ENCODE measurements at regions not wholly inside any gene's neighbourhood (a gene's known extent, or its start where the extent isn't known, plus 50 kb on each side); places are given as distances from the start of the nearest gene placed in this dataset.

GRCh38 chr2:221085341-221085900, 486.7 kb downstream of the EPHA4 start:
- no peaks in the 10 kb centered on the region for H3K27me3 ChIP-seq (replicated peaks; ENCODE audit: insufficient read depth)
- H3K36me3 ChIP-seq (ENCODE audit: low read depth): no peaks in the 10 kb centered on the region
- H3K4me3 ChIP-seq: no peak overlapping the region
- peak; percentile 19 for DNase-seq
- no peak overlapping the region for H3K27ac ChIP-seq
- H4K20me1 ChIP-seq (ENCODE audit: insufficient read depth): no peaks in the 10 kb centered on the region
- no peak overlapping the region for H3K9ac ChIP-seq
- WGBS, 2 experiments (ENCODE audit: low coverage in 1 of 2, low lambda C conversion rate in 2 of 2, missing lambda C conversion rate in 2 of 2): 18% methylated on average over 1 of the region's 1 CpG
- H3F3A ChIP-seq (ENCODE audit: insufficient read depth): no peaks in the 10 kb centered on the region
- 0 out of 2 replicates have a peak, but pooled peaks cover 3% of the 10 kb centered on the region for H3K4me1 ChIP-seq (ENCODE audit: insufficient read depth)
- no peak for TF ChIP-seq EZH2 (IDR thresholded peaks at IDR 0.05; ENCODE audit: insufficient read depth, poor library complexity, severe bottlenecking)
- no peaks in the 10 kb centered on the region for H3K9me3 ChIP-seq (ENCODE audit: low read depth)
- no peaks in the 10 kb centered on the region for H3K79me2 ChIP-seq (ENCODE audit: insufficient read depth)
- H3K4me2 ChIP-seq (ENCODE audit: unreplicated experiment): no peak overlapping the region
- H2AFZ ChIP-seq: no peak overlapping the region
- no peaks in the 10 kb centered on the region for H3K9me2 ChIP-seq (ENCODE audit: insufficient read depth)
- in situ Hi-C loops (cut with MboI): no loop called here

- Histone ChIP-seq H3K9me2 (ENCODE audit: insufficient read depth) (no peaks in the 10 kb centered on the region), H3K79me2 (ENCODE audit: insufficient read depth) (no peaks in the 10 kb centered on the region), H3K9ac (no peak overlapping the region), H4K20me1 (ENCODE audit: insufficient read depth) (no peaks in the 10 kb centered on the region), H2AFZ (no peak overlapping the region), H3K27me3 (replicated peaks; ENCODE audit: insufficient read depth) (no peaks in the 10 kb centered on the region), H3K9me3 (ENCODE audit: low read depth) (no peaks in the 10 kb centered on the region), H3K27ac (no peak overlapping the region), H3K36me3 (ENCODE audit: low read depth) (no peaks in the 10 kb centered on the region), H3K4me1 (ENCODE audit: insufficient read depth) (0 out of 2 replicates have a peak, but pooled peaks cover 3% of the 10 kb centered on the region), H3K4me2 (ENCODE audit: unreplicated experiment) (no peak overlapping the region), H3F3A (ENCODE audit: insufficient read depth) (no peaks in the 10 kb centered on the region), H3K4me3 (no peak overlapping the region)
- TF ChIP-seq EZH2phosphoT487 (IDR thresholded peaks at IDR 0.05; ENCODE audit: insufficient read depth, low read depth) (no peak), EZH2 (IDR thresholded peaks at IDR 0.05; ENCODE audit: insufficient read depth, poor library complexity, severe bottlenecking) (no peak)
- in situ Hi-C loops (cut with MboI): no loop called here
- DNase-seq: no peak
- WGBS, 2 experiments (ENCODE audit: low coverage in 1 of 2, low lambda C conversion rate in 2 of 2, missing lambda C conversion rate in 2 of 2): 58 to 72% methylated on average over 1 of the region's 1 CpG
These were observed 486.2 kb downstream of the EPHA4 start for GRCh38 chr2:221085936-221086335.

- H3K79me2 ChIP-seq (ENCODE audit: insufficient read depth): no peaks in the 10 kb centered on the region
- no peak overlapping the region for H3K4me3 ChIP-seq
- no peak overlapping the region for H3K4me2 ChIP-seq (ENCODE audit: unreplicated experiment)
- in situ Hi-C loops (cut with MboI): no loop called here
- no peak overlapping the region for H3K27ac ChIP-seq
- H3F3A ChIP-seq (ENCODE audit: insufficient read depth): no peaks in the 10 kb centered on the region
- 82 to 87% methylated on average over 7 of the region's 7 CpGs for WGBS, 2 experiments (ENCODE audit: low coverage in 1 of 2, low lambda C conversion rate in 2 of 2, missing lambda C conversion rate in 2 of 2)
- H3K9ac ChIP-seq: no peak overlapping the region
- H3K36me3 ChIP-seq (ENCODE audit: low read depth): no peaks in the 10 kb centered on the region
- DNase-seq: no peak
- no peaks in the 10 kb centered on the region for H3K27me3 ChIP-seq (replicated peaks; ENCODE audit: insufficient read depth)
- H3K9me2 ChIP-seq (ENCODE audit: insufficient read depth): no peaks in the 10 kb centered on the region
- H3K4me1 ChIP-seq (ENCODE audit: insufficient read depth): 0 out of 2 replicates have a peak, but pooled peaks cover 3% of the 10 kb centered on the region
- H2AFZ ChIP-seq: no peak overlapping the region
- H4K20me1 ChIP-seq (ENCODE audit: insufficient read depth): no peaks in the 10 kb centered on the region
- TF ChIP-seq EZH2 (IDR thresholded peaks at IDR 0.05; ENCODE audit: insufficient read depth, poor library complexity, severe bottlenecking) (no peak), EZH2phosphoT487 (IDR thresholded peaks at IDR 0.05; ENCODE audit: insufficient read depth, low read depth) (no peak)
- H3K9me3 ChIP-seq (ENCODE audit: low read depth): no peaks in the 10 kb centered on the region
These were observed 484.3 kb downstream of the EPHA4 start for GRCh38 chr2:221087779-221088178.

DNA sequence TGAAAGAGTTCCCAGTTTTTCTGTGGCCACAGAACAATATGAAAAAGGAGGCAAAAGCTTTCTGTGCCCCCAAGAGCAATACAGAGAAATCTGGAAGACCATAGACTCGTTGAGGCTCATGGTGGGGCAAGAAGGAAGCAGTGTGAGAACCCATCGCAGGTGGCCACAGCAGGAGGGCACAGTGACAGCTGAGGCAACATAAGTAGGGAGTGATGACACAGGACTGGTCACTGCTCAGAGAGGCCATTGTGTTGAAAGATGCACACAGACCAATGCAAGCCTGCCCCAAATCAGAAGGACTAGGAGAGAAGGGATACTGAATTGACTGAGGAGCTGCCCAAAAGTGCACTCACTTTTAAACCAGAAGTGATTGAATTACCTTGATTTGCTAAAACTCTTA, 483.6 kb downstream of the EPHA4 start:
- Histone ChIP-seq H3K27me3 (replicated peaks; ENCODE audit: insufficient read depth) (no peaks in the 10 kb centered on the region), H3K36me3 (ENCODE audit: low read depth) (no peaks in the 10 kb centered on the region), H3K4me2 (ENCODE audit: unreplicated experiment) (no peak overlapping the region), H4K20me1 (ENCODE audit: insufficient read depth) (no peaks in the 10 kb centered on the region), H2AFZ (no peak overlapping the region), H3K4me1 (ENCODE audit: insufficient read depth) (0 out of 2 replicates have a peak, but pooled peaks cover 3% of the 10 kb centered on the region), H3F3A (ENCODE audit: insufficient read depth) (no peaks in the 10 kb centered on the region), H3K9me2 (ENCODE audit: insufficient read depth) (no peaks in the 10 kb centered on the region), H3K79me2 (ENCODE audit: insufficient read depth) (no peaks in the 10 kb centered on the region), H3K9me3 (ENCODE audit: low read depth) (no peaks in the 10 kb centered on the region), H3K4me3 (no peak overlapping the region), H3K9ac (no peak overlapping the region), H3K27ac (no peak overlapping the region)
- 54 to 56% methylated on average over 2 of the region's 2 CpGs for whole genome bisulfite sequencing, 2 experiments (ENCODE audit: low coverage in 1 of 2, low lambda C conversion rate in 2 of 2, missing lambda C conversion rate in 2 of 2)
- DNase-seq: no peak
- no peak for TF ChIP-seq EZH2phosphoT487 (IDR thresholded peaks at IDR 0.05; ENCODE audit: insufficient read depth, low read depth)
- TF ChIP-seq EZH2 (IDR thresholded peaks at IDR 0.05; ENCODE audit: insufficient read depth, poor library complexity, severe bottlenecking): no peak
- in situ Hi-C loops (cut with MboI): no loop called here

- Histone ChIP-seq H3K9me2 (ENCODE audit: insufficient read depth) (no peaks in the 10 kb centered on the region), H3K4me1 (ENCODE audit: insufficient read depth) (peaks cover 24% of the 10 kb centered on the region), H3K36me3 (ENCODE audit: low read depth) (no peaks in the 10 kb centered on the region), H3K79me2 (ENCODE audit: insufficient read depth) (no peaks in the 10 kb centered on the region), H4K20me1 (ENCODE audit: insufficient read depth) (no peaks in the 10 kb centered on the region), H3K27ac (no peak overlapping the region), H3K4me3 (no peak overlapping the region), H3K9ac (no peak overlapping the region), H2AFZ (no peak overlapping the region), H3K27me3 (replicated peaks; ENCODE audit: insufficient read depth) (no peaks in the 10 kb centered on the region), H3K4me2 (ENCODE audit: unreplicated experiment) (no peak overlapping the region), H3F3A (ENCODE audit: insufficient read depth) (peaks cover 24% of the 10 kb centered on the region), H3K9me3 (ENCODE audit: low read depth) (no peaks in the 10 kb centered on the region)
- no peak for DNase-seq
- in situ Hi-C loops (cut with MboI): no loop called here
- TF ChIP-seq EZH2 (IDR thresholded peaks at IDR 0.05; ENCODE audit: insufficient read depth, poor library complexity, severe bottlenecking) (no peak), EZH2phosphoT487 (IDR thresholded peaks at IDR 0.05; ENCODE audit: insufficient read depth, low read depth) (no peak)
- WGBS, 2 experiments (ENCODE audit: low coverage in 1 of 2, low lambda C conversion rate in 2 of 2, missing lambda C conversion rate in 2 of 2): 58 to 62% methylated on average over 1 of the region's 1 CpG
These were observed 476.7 kb downstream of the EPHA4 start for GRCh38 chr2:221095356-221095755.
